Upper lobe of right lung (tissue), 1 donor: ENCODE measurements at regions not wholly inside any gene's neighbourhood (a gene's known extent, or its start where the extent isn't known, plus 50 kb on each side); places are given as distances from the start of the nearest gene placed in this dataset.

Experiments
- ATAC-seq: fragments of 200-7000 bp; cut with Tn5 transposase; one replicate; pipeline ENCODE4 v1.9.1; 2020; ENCODE audit warnings: mild to moderate bottlenecking, moderate library complexity
- DNase-seq: peaks from one replicate; pipeline ENCODE4 v3.0.0-alpha.2; 2020
- H3K27ac ChIP-seq: fragments of 200-600 bp; one replicate; pipeline ENCODE4 v1.8.0; 2022
- H3K27me3 ChIP-seq: fragments of 200-600 bp; one replicate; pipeline ENCODE4 v1.8.0; 2022; ENCODE audit warnings: mild to moderate bottlenecking
- H3K36me3 ChIP-seq: fragments of 200-600 bp; one replicate; pipeline ENCODE4 v1.8.0; 2022
- H3K4me1 ChIP-seq: fragments of 200-600 bp; one replicate; pipeline ENCODE4 v1.8.0; 2022
- H3K4me3 ChIP-seq: fragments of 200-600 bp; one replicate; pipeline ENCODE4 v1.8.0; 2022; ENCODE audit warnings: mild to moderate bottlenecking
- H3K9me3 ChIP-seq: fragments of 200-600 bp; one replicate; pipeline ENCODE4 v1.8.0; 2022
- CTCF ChIP-seq: fragments of 200-600 bp; IDR thresholded peaks from one replicate; pipeline ENCODE4 v1.8.0; 2022; ENCODE audit warnings: antibody characterized with exemption
- intact Hi-C: fragments of 100-400 bp; cut with DNase I; formaldehyde crosslinking; loops from one replicate; pipeline ENCODE4 v1.11.0; 2022
- donor health status: DM: no; HTN: yes; CAD: no; lungs with severe emphysema.

- DNase-seq: no peak
- Histone ChIP-seq H3K27me3 (no peaks in the 10 kb centered on the region), H3K27ac (no peak overlapping the region), H3K4me1 (peaks cover 26% of the 10 kb centered on the region), H3K36me3 (no peaks in the 10 kb centered on the region), H3K4me3 (no peak overlapping the region), H3K9me3 (no peaks in the 10 kb centered on the region)
- intact Hi-C loops: no loop called here
- TF ChIP-seq CTCF: no peak
- no peak for ATAC-seq
Measured at GRCh38 chr5:54696931-54697330, 179.4 kb downstream of the SNX18 start.

GRCh38 chr5:54696346-54696745, 178.8 kb downstream of the SNX18 start:
- H3K36me3 ChIP-seq: no peaks in the 10 kb centered on the region
- no peak overlapping the region for H3K4me3 ChIP-seq
- no peak overlapping the region for H3K27ac ChIP-seq
- H3K27me3 ChIP-seq: no peaks in the 10 kb centered on the region
- ATAC-seq: no peak
- DNase-seq: no peak
- peaks cover 22% of the 10 kb centered on the region for H3K4me1 ChIP-seq
- TF ChIP-seq CTCF: no peak
- intact Hi-C loops: no loop called here
- H3K9me3 ChIP-seq: no peaks in the 10 kb centered on the region

- ATAC-seq (peak; percentile 92), DNase-seq (no peak)
- intact Hi-C loops: no loop called here
- Histone ChIP-seq H3K27me3 (no peaks in the 10 kb centered on the region), H3K9me3 (no peaks in the 10 kb centered on the region), H3K27ac (no peak overlapping the region), H3K4me3 (no peak overlapping the region), H3K36me3 (no peaks in the 10 kb centered on the region), H3K4me1 (peaks cover 22% of the 10 kb centered on the region)
- no peak for TF ChIP-seq CTCF
Measured at GRCh38 chr5:54695198-54695966, 177.8 kb downstream of the SNX18 start.

- H3K27ac ChIP-seq: no peak overlapping the region
- no peaks in the 10 kb centered on the region for H3K36me3 ChIP-seq
- ATAC-seq: no peak
- H3K27me3 ChIP-seq: no peaks in the 10 kb centered on the region
- H3K4me3 ChIP-seq: no peak overlapping the region
- no peak for TF ChIP-seq CTCF
- peaks cover 31% of the 10 kb centered on the region for H3K4me1 ChIP-seq
- intact Hi-C loops: no loop called here
- DNase-seq: no peak
- H3K9me3 ChIP-seq: no peaks in the 10 kb centered on the region
Measured at GRCh38 chr5:54693936-54694657, 176.5 kb downstream of the SNX18 start.

- Histone ChIP-seq H3K4me1 (peaks cover 35% of the 10 kb centered on the region), H3K4me3 (no peak overlapping the region), H3K27ac (no peak overlapping the region), H3K9me3 (no peaks in the 10 kb centered on the region), H3K36me3 (no peaks in the 10 kb centered on the region), H3K27me3 (no peaks in the 10 kb centered on the region)
- TF ChIP-seq CTCF: no peak
- ATAC-seq: no peak
- no peak for DNase-seq
- intact Hi-C loops: no loop called here
Measured at GRCh38 chr5:54692631-54693030, 175.1 kb downstream of the SNX18 start.
